ENCODE measurements at regions not wholly inside any gene's neighbourhood (a gene's known extent, or its start where the extent isn't known, plus 50 kb on each side); places are given as distances from the start of the nearest gene placed in this dataset.

GRCh38 chr5:51449026-51449425, 65.8 kb downstream of the ISL1 start:
- no peaks in the 10 kb centered on the region for H3K27me3 ChIP-seq
- H3K36me3 ChIP-seq: no peaks in the 10 kb centered on the region
- H3K27ac ChIP-seq: no peak overlapping the region
- DNase-seq: no peak
- TF ChIP-seq POLR2A (IDR thresholded peaks at IDR 0.05) (no peak), CTCF (IDR thresholded peaks at IDR 0.05) (no peak), POLR2AphosphoS5 (IDR thresholded peaks at IDR 0.05) (no peak), EP300 (IDR thresholded peaks at IDR 0.05; ENCODE audit: low read depth) (no peak)
- H3K4me3 ChIP-seq: no peak overlapping the region
- in situ Hi-C loops (cut with MboI; ENCODE audit: low pct_ligation_motif_present in 1 of 4, low pct_unique_long_range_greater_than_20kb in 1 of 4, low sequenced_read_pairs in 3 of 4) (no loop called here), intact Hi-C loops (cut with DNase I; ENCODE audit: low total_unique reads) (no loop called here)
- no peaks in the 10 kb centered on the region for H3K9me3 ChIP-seq
- H3K4me1 ChIP-seq: no peaks in the 10 kb centered on the region

GRCh38 chr5:51452562-51452961, 69.3 kb downstream of the ISL1 start:
- no peak overlapping the region for H3K27ac ChIP-seq
- no peak overlapping the region for H3K4me3 ChIP-seq
- WGBS, 2 donors (ENCODE audit: low coverage in 1 of 2): 59 to 77% methylated on average over 3 of the region's 3 CpGs
- TF ChIP-seq EP300 (IDR thresholded peaks at IDR 0.05; ENCODE audit: low read depth) (no peak), CTCF (IDR thresholded peaks at IDR 0.05) (no peak), POLR2A (IDR thresholded peaks at IDR 0.05) (no peak), POLR2AphosphoS5 (IDR thresholded peaks at IDR 0.05) (no peak)
- no peaks in the 10 kb centered on the region for H3K4me1 ChIP-seq
- in situ Hi-C loops (cut with MboI; ENCODE audit: low pct_ligation_motif_present in 1 of 4, low pct_unique_long_range_greater_than_20kb in 1 of 4, low sequenced_read_pairs in 3 of 4): no loop called here
- no peak for DNase-seq
- H3K36me3 ChIP-seq: no peaks in the 10 kb centered on the region
- no peaks in the 10 kb centered on the region for H3K27me3 ChIP-seq
- H3K9me3 ChIP-seq: no peaks in the 10 kb centered on the region
- intact Hi-C loops (cut with DNase I; ENCODE audit: low total_unique reads): no loop called here

- in situ Hi-C loops (cut with MboI; ENCODE audit: low pct_ligation_motif_present in 1 of 4, low pct_unique_long_range_greater_than_20kb in 1 of 4, low sequenced_read_pairs in 3 of 4): no loop called here
- Histone ChIP-seq H3K36me3 (no peaks in the 10 kb centered on the region), H3K4me1 (no peaks in the 10 kb centered on the region), H3K27me3 (no peaks in the 10 kb centered on the region), H3K4me3 (no peak overlapping the region), H3K27ac (no peak overlapping the region), H3K9me3 (no peaks in the 10 kb centered on the region)
- no peak for TF ChIP-seq POLR2AphosphoS5 (IDR thresholded peaks at IDR 0.05)
- no peak for TF ChIP-seq POLR2A (IDR thresholded peaks at IDR 0.05)
- no peak for TF ChIP-seq EP300 (IDR thresholded peaks at IDR 0.05; ENCODE audit: low read depth)
- no peak for TF ChIP-seq CTCF (IDR thresholded peaks at IDR 0.05)
- WGBS, 2 donors (ENCODE audit: low coverage in 1 of 2): 22 to 31% methylated on average over 6 of the region's 6 CpGs
- no peak for DNase-seq
- intact Hi-C loops (cut with DNase I; ENCODE audit: low total_unique reads): no loop called here
Measured at GRCh38 chr5:51465165-51465564, 81.9 kb downstream of the ISL1 start.

- no peaks in the 10 kb centered on the region for H3K4me1 ChIP-seq
- no peak overlapping the region for H3K27ac ChIP-seq
- in situ Hi-C loops (cut with MboI; ENCODE audit: low pct_ligation_motif_present in 1 of 4, low pct_unique_long_range_greater_than_20kb in 1 of 4, low sequenced_read_pairs in 3 of 4) (no loop called here), intact Hi-C loops (cut with DNase I; ENCODE audit: low total_unique reads) (no loop called here)
- no peaks in the 10 kb centered on the region for H3K9me3 ChIP-seq
- WGBS, 2 donors (ENCODE audit: low coverage in 1 of 2): 78 to 86% methylated on average over 2 of the region's 2 CpGs
- TF ChIP-seq CTCF (IDR thresholded peaks at IDR 0.05) (no peak), POLR2AphosphoS5 (IDR thresholded peaks at IDR 0.05) (no peak), EP300 (IDR thresholded peaks at IDR 0.05; ENCODE audit: low read depth) (no peak), POLR2A (IDR thresholded peaks at IDR 0.05) (no peak)
- H3K27me3 ChIP-seq: no peaks in the 10 kb centered on the region
- DNase-seq: no peak
- H3K36me3 ChIP-seq: no peaks in the 10 kb centered on the region
- no peak overlapping the region for H3K4me3 ChIP-seq
Measured at GRCh38 chr5:51466214-51466613, 83.0 kb downstream of the ISL1 start.
